Suprapubic skin (tissue), 4 donors: ENCODE measurements at regions not wholly inside any gene's neighbourhood (a gene's known extent, or its start where the extent isn't known, plus 50 kb on each side); places are given as distances from the start of the nearest gene placed in this dataset.

Experiments used
- EP300 ChIP-seq: sonication (generic); formaldehyde crosslinking; IDR thresholded peaks from one replicate; pipeline ENCODE4 v1.6.1; 2017; ENCODE audit warnings: antibody characterized with exemption
- POLR2A ChIP-seq, 2 donors: fragments of 450-650 bp; IDR thresholded peaks; one replicate each; pipeline ENCODE4 v1.6.1; 2017; ENCODE audit warnings: antibody characterized with exemption in 2 of 2, mild to moderate bottlenecking in 2 of 2, moderate library complexity in 2 of 2
- POLR2AphosphoS5 ChIP-seq, 3 donors: sonication (generic); formaldehyde crosslinking; IDR thresholded peaks; one replicate each; pipeline ENCODE4 v1.6.1; 2017; ENCODE audit warnings: antibody characterized with exemption in 3 of 3
- TF ChIP-seq, protein P1 (sequence below), 2 donors: fragments of 200-600 bp in 1 of 2; fragments of 450-650 bp in 1 of 2; sonication (generic) in 1 of 2; IDR thresholded peaks; one replicate each; pipeline ENCODE4 v1.5.1; 2016 to 2019; ENCODE audit warnings: antibody characterized with exemption in 2 of 2, mild to moderate bottlenecking in 1 of 2, moderate library complexity in 1 of 2

GRCh38 chr12:77610446-77610845, 220.2 kb upstream of the NAV3 start:
- no peak for TF ChIP-seq POLR2A (IDR thresholded peaks at IDR 0.05)
- no peak for TF ChIP-seq POLR2AphosphoS5 (IDR thresholded peaks at IDR 0.05)
- no peak for TF ChIP-seq EP300
- TF ChIP-seq, protein P1, sequence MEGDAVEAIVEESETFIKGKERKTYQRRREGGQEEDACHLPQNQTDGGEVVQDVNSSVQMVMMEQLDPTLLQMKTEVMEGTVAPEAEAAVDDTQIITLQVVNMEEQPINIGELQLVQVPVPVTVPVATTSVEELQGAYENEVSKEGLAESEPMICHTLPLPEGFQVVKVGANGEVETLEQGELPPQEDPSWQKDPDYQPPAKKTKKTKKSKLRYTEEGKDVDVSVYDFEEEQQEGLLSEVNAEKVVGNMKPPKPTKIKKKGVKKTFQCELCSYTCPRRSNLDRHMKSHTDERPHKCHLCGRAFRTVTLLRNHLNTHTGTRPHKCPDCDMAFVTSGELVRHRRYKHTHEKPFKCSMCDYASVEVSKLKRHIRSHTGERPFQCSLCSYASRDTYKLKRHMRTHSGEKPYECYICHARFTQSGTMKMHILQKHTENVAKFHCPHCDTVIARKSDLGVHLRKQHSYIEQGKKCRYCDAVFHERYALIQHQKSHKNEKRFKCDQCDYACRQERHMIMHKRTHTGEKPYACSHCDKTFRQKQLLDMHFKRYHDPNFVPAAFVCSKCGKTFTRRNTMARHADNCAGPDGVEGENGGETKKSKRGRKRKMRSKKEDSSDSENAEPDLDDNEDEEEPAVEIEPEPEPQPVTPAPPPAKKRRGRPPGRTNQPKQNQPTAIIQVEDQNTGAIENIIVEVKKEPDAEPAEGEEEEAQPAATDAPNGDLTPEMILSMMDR (IDR thresholded peaks at IDR 0.05): no peak
